A673 (cell line): ENCODE measurements at regions not wholly inside any gene's neighbourhood (a gene's known extent, or its start where the extent isn't known, plus 50 kb on each side); places are given as distances from the start of the nearest gene placed in this dataset.

Experiments used
- BruUV-seq: library from RNA; stranded (reverse); fragments of 400-500 nt; replicated peaks from 2 replicates; lab custom pipeline; 2021; lab: Mats Ljungman, UMichigan
- CTCF ChIA-PET: fragments of 300-600 bp; sonication (Branson Sonifier 250); formaldehyde crosslinking; loops from one replicate; lab custom pipeline; 2022; ENCODE audit warnings: antibody characterized with exemption; lab: Charles Lee
- POLR2A ChIA-PET: fragments of 300-600 bp; sonication (Branson Sonifier 250); formaldehyde crosslinking; loops from one replicate; lab custom pipeline; 2022; ENCODE audit warnings: antibody characterized with exemption; ENCODE audit not compliant: low non-redundant PET; lab: Charles Lee
- DNase-seq: peaks from one replicate; pipeline ENCODE4 v3.0.0-alpha.2; 2015; ENCODE audit warnings: low spot score
- H3K27ac ChIP-seq: fragments of 200-600 bp; sonication (generic); 2 replicates; pipeline ENCODE4 v1.5.1; 2016; ENCODE audit warnings: mixed run types, low read depth, mild to moderate bottlenecking, mixed read lengths, antibody characterized with exemption, low read length; ENCODE audit not compliant: poor library complexity, severe bottlenecking
- H3K27me3 ChIP-seq: fragments of 200-600 bp; sonication (generic); replicated peaks from 2 replicates; pipeline ENCODE4 v1.6.1; 2017; ENCODE audit warnings: mixed run types, low read depth, mild to moderate bottlenecking, mixed read lengths, antibody characterized with exemption, low read length; ENCODE audit not compliant: insufficient read depth, poor library complexity
- H3K36me3 ChIP-seq: fragments of 200-600 bp; sonication (generic); 2 replicates; pipeline ENCODE4 v1.6.1; 2016; ENCODE audit warnings: mixed run types, mild to moderate bottlenecking, mixed read lengths, antibody characterized with exemption, low read length; ENCODE audit not compliant: insufficient read depth, poor library complexity, severe bottlenecking
- H3K4me1 ChIP-seq: fragments of 200-600 bp; sonication (generic); 2 replicates; pipeline ENCODE4 v1.6.1; 2017; ENCODE audit warnings: mixed run types, mild to moderate bottlenecking, mixed read lengths, antibody characterized with exemption, low read length; ENCODE audit not compliant: insufficient read depth, poor library complexity, severe bottlenecking
- H3K4me3 ChIP-seq: fragments of 200-600 bp; sonication (generic); 2 replicates; pipeline ENCODE4 v1.5.1; 2016; ENCODE audit warnings: low read depth, mixed run types, mild to moderate bottlenecking, mixed read lengths, low read length; ENCODE audit not compliant: poor library complexity, severe bottlenecking
- H3K9me3 ChIP-seq: fragments of 200-600 bp; sonication (generic); 2 replicates; pipeline ENCODE4 v1.6.1; 2016; ENCODE audit warnings: mixed run types, low read depth, mild to moderate bottlenecking, mixed read lengths, antibody characterized with exemption, low read length; ENCODE audit not compliant: poor library complexity, severe bottlenecking
- CTCF ChIP-seq: fragments of 300-800, 200-600 bp; sonication (generic); conservative IDR thresholded peaks from 2 replicates; pipeline ENCODE4 v1.5.1; 2017; ENCODE audit warnings: low read depth, mild to moderate bottlenecking, antibody characterized with exemption, low read length, moderate library complexity, mixed read lengths
- EZH2 ChIP-seq: fragments of 200-600 bp; sonication (generic); IDR thresholded peaks from 2 replicates; pipeline ENCODE4 v1.6.1; 2017; ENCODE audit warnings: borderline replicate concordance, low read depth, mild to moderate bottlenecking, mixed read lengths, antibody characterized with exemption, low read length; ENCODE audit not compliant: poor library complexity, severe bottlenecking
- intact Hi-C: fragments of 100-400 bp; cut with micrococcal nuclease; formaldehyde crosslinking; loops from one replicate; pipeline ENCODE4 v1.10.0; 2022; ENCODE audit not compliant: unreplicated experiment

GRCh38 chr21:24671901-24672300, 935.4 kb downstream of the MRPL39 start:
- no peak overlapping the region for H3K27ac ChIP-seq
- ChIA-PET POLR2A (no interaction called here), CTCF (no interaction called here)
- intact Hi-C loops: no loop called here
- TF ChIP-seq CTCF (no peak), EZH2 (no peak)
- no peak overlapping the region for H3K4me3 ChIP-seq
- H3K4me1 ChIP-seq: no peaks in the 10 kb centered on the region
- H3K9me3 ChIP-seq: peaks cover 12% of the 10 kb centered on the region
- no peak for DNase-seq
- no peaks in the 10 kb centered on the region for H3K36me3 ChIP-seq
- no peaks in the 10 kb centered on the region for H3K27me3 ChIP-seq
- BruUV-seq: no TSS peak

GRCh38 chr21:24658926-24659325, 948.4 kb downstream of the MRPL39 start:
- Histone ChIP-seq H3K4me3 (no peak overlapping the region), H3K36me3 (no peaks in the 10 kb centered on the region), H3K27ac (no peak overlapping the region), H3K9me3 (peaks cover 10% of the 10 kb centered on the region), H3K4me1 (no peaks in the 10 kb centered on the region), H3K27me3 (no peaks in the 10 kb centered on the region)
- ChIA-PET POLR2A (no interaction called here), CTCF (no interaction called here)
- intact Hi-C loops: no loop called here
- DNase-seq: no peak
- TF ChIP-seq CTCF (no peak), EZH2 (no peak)
- BruUV-seq: no TSS peak

- TF ChIP-seq EZH2: no peak
- TF ChIP-seq CTCF: no peak
- DNase-seq: no peak
- intact Hi-C loops: no loop called here
- Histone ChIP-seq H3K9me3 (peaks cover 10% of the 10 kb centered on the region), H3K27me3 (no peaks in the 10 kb centered on the region), H3K4me1 (no peaks in the 10 kb centered on the region), H3K27ac (no peak overlapping the region), H3K4me3 (no peak overlapping the region), H3K36me3 (no peaks in the 10 kb centered on the region)
- ChIA-PET CTCF (no interaction called here), POLR2A (no interaction called here)
- no TSS peak for BruUV-seq
Measured at GRCh38 chr21:24658026-24658425, 949.3 kb downstream of the MRPL39 start.
